Prostate gland (tissue), 2 donors: ENCODE measurements at regions not wholly inside any gene's neighbourhood (a gene's known extent, or its start where the extent isn't known, plus 50 kb on each side); places are given as distances from the start of the nearest gene placed in this dataset.

Source experiments
- POLR2A ChIP-seq: fragments of 450-650 bp; IDR thresholded peaks from one replicate; pipeline ENCODE4 v1.6.1; 2016; ENCODE audit warnings: antibody characterized with exemption, mild to moderate bottlenecking
- POLR2AphosphoS5 ChIP-seq: sonication (generic); formaldehyde crosslinking; IDR thresholded peaks from one replicate; pipeline ENCODE4 v1.6.1; 2017; ENCODE audit warnings: antibody characterized with exemption
- TF ChIP-seq, protein P1 (sequence below), 4 experiments: fragments of 200-600 bp in 2 of 4; fragments of 450-650 bp in 2 of 4; sonication (generic) in 2 of 4; IDR thresholded peaks; 1 replicate in 3 of 4; 2 replicates in 1 of 4; pipeline ENCODE4 v1.5.1; 2016 to 2019; ENCODE audit warnings: antibody characterized with exemption in 4 of 4, mild to moderate bottlenecking in 2 of 4, moderate library complexity in 2 of 4

GRCh38 chr3:72432246-72432645 lies 416.0 kb downstream of the SHQ1 start:
- TF ChIP-seq, protein P1, sequence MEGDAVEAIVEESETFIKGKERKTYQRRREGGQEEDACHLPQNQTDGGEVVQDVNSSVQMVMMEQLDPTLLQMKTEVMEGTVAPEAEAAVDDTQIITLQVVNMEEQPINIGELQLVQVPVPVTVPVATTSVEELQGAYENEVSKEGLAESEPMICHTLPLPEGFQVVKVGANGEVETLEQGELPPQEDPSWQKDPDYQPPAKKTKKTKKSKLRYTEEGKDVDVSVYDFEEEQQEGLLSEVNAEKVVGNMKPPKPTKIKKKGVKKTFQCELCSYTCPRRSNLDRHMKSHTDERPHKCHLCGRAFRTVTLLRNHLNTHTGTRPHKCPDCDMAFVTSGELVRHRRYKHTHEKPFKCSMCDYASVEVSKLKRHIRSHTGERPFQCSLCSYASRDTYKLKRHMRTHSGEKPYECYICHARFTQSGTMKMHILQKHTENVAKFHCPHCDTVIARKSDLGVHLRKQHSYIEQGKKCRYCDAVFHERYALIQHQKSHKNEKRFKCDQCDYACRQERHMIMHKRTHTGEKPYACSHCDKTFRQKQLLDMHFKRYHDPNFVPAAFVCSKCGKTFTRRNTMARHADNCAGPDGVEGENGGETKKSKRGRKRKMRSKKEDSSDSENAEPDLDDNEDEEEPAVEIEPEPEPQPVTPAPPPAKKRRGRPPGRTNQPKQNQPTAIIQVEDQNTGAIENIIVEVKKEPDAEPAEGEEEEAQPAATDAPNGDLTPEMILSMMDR (IDR thresholded peaks at IDR 0.05), result no peak
- TF ChIP-seq POLR2AphosphoS5 (no peak), POLR2A (no peak)
